ENCODE measurements at regions not wholly inside any gene's neighbourhood (a gene's known extent, or its start where the extent isn't known, plus 50 kb on each side); places are given as distances from the start of the nearest gene placed in this dataset.
"Not testable (repeated sequence)": the region's sequence is repeated elsewhere in the genome, so short reads cannot be mapped to it uniquely, and the experiment has no call there.

DNA sequence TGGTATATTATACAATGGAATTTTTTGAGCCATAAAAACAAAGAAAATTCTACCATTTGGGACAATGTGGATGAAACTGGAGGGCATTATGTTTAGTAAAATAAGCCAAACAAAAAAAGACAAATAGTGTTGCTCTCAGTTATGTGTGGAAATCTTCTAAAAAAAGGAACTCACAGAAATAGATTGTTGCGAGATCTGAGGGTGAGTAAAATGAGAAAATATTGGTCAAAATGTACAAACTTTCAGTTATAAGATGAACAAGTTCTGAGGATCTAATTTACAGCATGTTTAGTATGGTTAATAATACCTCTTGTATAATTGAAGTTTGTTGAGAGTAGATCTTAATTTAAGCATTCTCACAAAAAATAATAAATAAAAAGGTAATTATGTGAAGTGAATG is 291.2 kb downstream of the KIF20B start:
- no peak for DNase-seq (ENCODE audit: low read depth in 2 of 2)
- H3K79me2 ChIP-seq (ENCODE audit: control insufficient read depth, insufficient read depth, low read length) = no peaks in the 10 kb centered on the region

DNA sequence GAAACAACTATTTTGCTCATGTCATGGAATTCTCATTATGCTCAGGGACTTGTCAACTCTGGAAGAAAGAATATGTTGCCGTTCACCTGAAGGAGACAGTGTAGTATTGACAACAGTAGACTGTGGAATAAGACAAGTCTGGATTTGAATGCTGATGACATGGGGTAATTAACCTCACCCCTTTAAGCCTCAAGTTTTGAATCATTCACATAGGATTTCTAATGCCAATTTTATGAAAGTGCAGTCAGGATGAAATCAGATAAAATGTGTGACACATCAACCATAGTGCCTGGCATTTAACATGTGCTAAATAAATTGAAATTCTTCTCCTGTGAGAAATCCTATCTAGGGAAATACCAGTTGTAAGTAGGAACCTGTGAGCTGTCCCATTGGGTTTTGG is 305.8 kb downstream of the KIF20B start:
- no peak for TF ChIP-seq EZH2 (IDR thresholded peaks at IDR 0.05; ENCODE audit: low read length, missing control alignments)
- TF ChIP-seq, protein P1, sequence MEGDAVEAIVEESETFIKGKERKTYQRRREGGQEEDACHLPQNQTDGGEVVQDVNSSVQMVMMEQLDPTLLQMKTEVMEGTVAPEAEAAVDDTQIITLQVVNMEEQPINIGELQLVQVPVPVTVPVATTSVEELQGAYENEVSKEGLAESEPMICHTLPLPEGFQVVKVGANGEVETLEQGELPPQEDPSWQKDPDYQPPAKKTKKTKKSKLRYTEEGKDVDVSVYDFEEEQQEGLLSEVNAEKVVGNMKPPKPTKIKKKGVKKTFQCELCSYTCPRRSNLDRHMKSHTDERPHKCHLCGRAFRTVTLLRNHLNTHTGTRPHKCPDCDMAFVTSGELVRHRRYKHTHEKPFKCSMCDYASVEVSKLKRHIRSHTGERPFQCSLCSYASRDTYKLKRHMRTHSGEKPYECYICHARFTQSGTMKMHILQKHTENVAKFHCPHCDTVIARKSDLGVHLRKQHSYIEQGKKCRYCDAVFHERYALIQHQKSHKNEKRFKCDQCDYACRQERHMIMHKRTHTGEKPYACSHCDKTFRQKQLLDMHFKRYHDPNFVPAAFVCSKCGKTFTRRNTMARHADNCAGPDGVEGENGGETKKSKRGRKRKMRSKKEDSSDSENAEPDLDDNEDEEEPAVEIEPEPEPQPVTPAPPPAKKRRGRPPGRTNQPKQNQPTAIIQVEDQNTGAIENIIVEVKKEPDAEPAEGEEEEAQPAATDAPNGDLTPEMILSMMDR (conservative IDR thresholded peaks at IDR 0.05 in 1 of 2, IDR thresholded peaks at IDR 0.05 in 1 of 2; ENCODE audit: low read depth in 1 of 2, low read length in 2 of 2) = no peak
- Histone ChIP-seq H4K20me1 (ENCODE audit: control insufficient read depth, extremely low read depth, insufficient read depth, low read length) (no peaks in the 10 kb centered on the region), H2AFZ (ENCODE audit: low read length) (no peak overlapping the region), H3K27me3 (ENCODE audit: control insufficient read depth, insufficient read depth, low read length) (no peaks in the 10 kb centered on the region), H3K79me2 (ENCODE audit: control insufficient read depth, insufficient read depth, low read length) (no peaks in the 10 kb centered on the region), H3K9me3 (ENCODE audit: control insufficient read depth, insufficient read depth, low read depth, low read length) (no peaks in the 10 kb centered on the region), H3K27ac (ENCODE audit: insufficient read depth, low read length) (no peak overlapping the region), H3K4me2 (ENCODE audit: extremely low read depth, insufficient read depth, low read length) (no peak overlapping the region), H3K9ac (ENCODE audit: insufficient read depth, low read length) (no peak overlapping the region), H3K4me1 (ENCODE audit: control insufficient read depth, extremely low read depth, insufficient read depth, low read length) (no peaks in the 10 kb centered on the region), H3K4me3 (replicated peaks in 1 of 4; ENCODE audit: control extremely low read depth in 1 of 4, insufficient read depth in 1 of 4, low read depth in 3 of 4, low read length in 4 of 4) (no peak overlapping the region), H3K36me3 (ENCODE audit: control insufficient read depth, insufficient read depth, low read length) (no peaks in the 10 kb centered on the region)
- DNase-seq (ENCODE audit: low read depth in 2 of 2) = peak in 1 of 2 donors; percentile 89

More for the DNA sequence above, 291.2 kb downstream of the KIF20B start:
- H3K27me3 ChIP-seq (ENCODE audit: control insufficient read depth, insufficient read depth, low read length) = no peaks in the 10 kb centered on the region
- no peak for TF ChIP-seq EZH2 (IDR thresholded peaks at IDR 0.05; ENCODE audit: low read length, missing control alignments)
- TF ChIP-seq, protein P1 (conservative IDR thresholded peaks at IDR 0.05 in 1 of 2, IDR thresholded peaks at IDR 0.05 in 1 of 2; ENCODE audit: low read depth in 1 of 2, low read length in 2 of 2) = no peak
- no peaks in the 10 kb centered on the region for H3K9me3 ChIP-seq (ENCODE audit: control insufficient read depth, insufficient read depth, low read depth, low read length)
- no peaks in the 10 kb centered on the region for H3K36me3 ChIP-seq (ENCODE audit: control insufficient read depth, insufficient read depth, low read length)
- H4K20me1 ChIP-seq (ENCODE audit: control insufficient read depth, extremely low read depth, insufficient read depth, low read length) = no peaks in the 10 kb centered on the region
- no peak overlapping the region for H3K9ac ChIP-seq (ENCODE audit: insufficient read depth, low read length)
- no peak overlapping the region for H2AFZ ChIP-seq (ENCODE audit: low read length)
- no peak overlapping the region for H3K4me2 ChIP-seq (ENCODE audit: extremely low read depth, insufficient read depth, low read length)
- H3K4me3 ChIP-seq (replicated peaks in 1 of 4; ENCODE audit: control extremely low read depth in 1 of 4, insufficient read depth in 1 of 4, low read depth in 3 of 4, low read length in 4 of 4) = no peak overlapping the region
- no peak overlapping the region for H3K27ac ChIP-seq (ENCODE audit: insufficient read depth, low read length)
- H3K4me1 ChIP-seq (ENCODE audit: control insufficient read depth, extremely low read depth, insufficient read depth, low read length) = no peaks in the 10 kb centered on the region

- H3K4me1 ChIP-seq (ENCODE audit: control insufficient read depth, extremely low read depth, insufficient read depth, low read length); H3K36me3 ChIP-seq (ENCODE audit: control insufficient read depth, insufficient read depth, low read length); H3K9ac ChIP-seq (ENCODE audit: insufficient read depth, low read length); H3K27me3 ChIP-seq (ENCODE audit: control insufficient read depth, insufficient read depth, low read length); H3K79me2 ChIP-seq (ENCODE audit: control insufficient read depth, insufficient read depth, low read length); H3K4me2 ChIP-seq (ENCODE audit: extremely low read depth, insufficient read depth, low read length); H4K20me1 ChIP-seq (ENCODE audit: control insufficient read depth, extremely low read depth, insufficient read depth, low read length); DNase-seq (ENCODE audit: low read depth in 2 of 2); H2AFZ ChIP-seq (ENCODE audit: low read length); H3K27ac ChIP-seq (ENCODE audit: insufficient read depth, low read length); H3K4me3 ChIP-seq (replicated peaks in 1 of 4; ENCODE audit: control extremely low read depth in 1 of 4, insufficient read depth in 1 of 4, low read depth in 3 of 4, low read length in 4 of 4); H3K9me3 ChIP-seq (ENCODE audit: control insufficient read depth, insufficient read depth, low read depth, low read length): not testable (repeated sequence)
Observed at GRCh38 chr10:90011281-90011680, 309.9 kb downstream of the KIF20B start.

All from fibroblast of lung (primary cell).